Osteocyte (in vitro differentiated cells): ENCODE measurements at regions not wholly inside any gene's neighbourhood (a gene's known extent, or its start where the extent isn't known, plus 50 kb on each side); places are given as distances from the start of the nearest gene placed in this dataset.

Experiments
- DNase-seq: peaks from one replicate; pipeline ENCODE4 v3.0.0; 2021; ENCODE audit warnings: mixed read lengths; ENCODE audit not compliant: unreplicated experiment; ENCODE audit errors: extremely low spot score
- H3K27ac Mint-ChIP-seq: one replicate; pipeline ENCODE4 v1.8.0; 2021; ENCODE audit warnings: mild to moderate bottlenecking, mixed read lengths; ENCODE audit not compliant: unreplicated experiment
- H3K27me3 Mint-ChIP-seq: one replicate; pipeline ENCODE4 v1.8.0; 2021; ENCODE audit warnings: mixed read lengths; ENCODE audit not compliant: unreplicated experiment
- H3K36me3 Mint-ChIP-seq: one replicate; pipeline ENCODE4 v1.8.0; 2021; ENCODE audit warnings: mixed read lengths; ENCODE audit not compliant: unreplicated experiment
- H3K4me1 Mint-ChIP-seq: one replicate; pipeline ENCODE4 v1.8.0; 2021; ENCODE audit warnings: mixed read lengths; ENCODE audit not compliant: unreplicated experiment
- H3K4me3 Mint-ChIP-seq: one replicate; pipeline ENCODE4 v1.8.0; 2021; ENCODE audit warnings: mild to moderate bottlenecking, moderate library complexity, mixed read lengths; ENCODE audit not compliant: unreplicated experiment
- H3K9me3 Mint-ChIP-seq: one replicate; pipeline ENCODE4 v1.8.0; 2021; ENCODE audit warnings: mixed read lengths; ENCODE audit not compliant: unreplicated experiment
- TF ChIP-seq, protein P1 (sequence below): fragments of 200-600 bp; sonication (generic); IDR thresholded peaks from 2 replicates; pipeline ENCODE4 v1.5.0; 2021; ENCODE audit warnings: antibody characterized with exemption, mild to moderate bottlenecking, moderate library complexity

- no peak overlapping the region for H3K4me3 Mint-ChIP-seq
- H3K27ac Mint-ChIP-seq, result no peak overlapping the region
- DNase-seq, result no peak
- H3K4me1 Mint-ChIP-seq, result no peaks in the 10 kb centered on the region
- H3K27me3 Mint-ChIP-seq, result no peaks in the 10 kb centered on the region
- peaks cover 37% of the 10 kb centered on the region for H3K36me3 Mint-ChIP-seq
- TF ChIP-seq, protein P1, sequence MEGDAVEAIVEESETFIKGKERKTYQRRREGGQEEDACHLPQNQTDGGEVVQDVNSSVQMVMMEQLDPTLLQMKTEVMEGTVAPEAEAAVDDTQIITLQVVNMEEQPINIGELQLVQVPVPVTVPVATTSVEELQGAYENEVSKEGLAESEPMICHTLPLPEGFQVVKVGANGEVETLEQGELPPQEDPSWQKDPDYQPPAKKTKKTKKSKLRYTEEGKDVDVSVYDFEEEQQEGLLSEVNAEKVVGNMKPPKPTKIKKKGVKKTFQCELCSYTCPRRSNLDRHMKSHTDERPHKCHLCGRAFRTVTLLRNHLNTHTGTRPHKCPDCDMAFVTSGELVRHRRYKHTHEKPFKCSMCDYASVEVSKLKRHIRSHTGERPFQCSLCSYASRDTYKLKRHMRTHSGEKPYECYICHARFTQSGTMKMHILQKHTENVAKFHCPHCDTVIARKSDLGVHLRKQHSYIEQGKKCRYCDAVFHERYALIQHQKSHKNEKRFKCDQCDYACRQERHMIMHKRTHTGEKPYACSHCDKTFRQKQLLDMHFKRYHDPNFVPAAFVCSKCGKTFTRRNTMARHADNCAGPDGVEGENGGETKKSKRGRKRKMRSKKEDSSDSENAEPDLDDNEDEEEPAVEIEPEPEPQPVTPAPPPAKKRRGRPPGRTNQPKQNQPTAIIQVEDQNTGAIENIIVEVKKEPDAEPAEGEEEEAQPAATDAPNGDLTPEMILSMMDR, result no peak
- H3K9me3 Mint-ChIP-seq, result peaks cover 7% of the 10 kb centered on the region
Measured at GRCh38 chr7:130867039-130867438, 133.0 kb upstream of the KLF14 start.

GRCh38 chr7:130867581-130868136, 133.7 kb upstream of the KLF14 start:
- no peak for DNase-seq
- H3K27me3 Mint-ChIP-seq, result no peaks in the 10 kb centered on the region
- TF ChIP-seq, protein P1, result no peak

DNA sequence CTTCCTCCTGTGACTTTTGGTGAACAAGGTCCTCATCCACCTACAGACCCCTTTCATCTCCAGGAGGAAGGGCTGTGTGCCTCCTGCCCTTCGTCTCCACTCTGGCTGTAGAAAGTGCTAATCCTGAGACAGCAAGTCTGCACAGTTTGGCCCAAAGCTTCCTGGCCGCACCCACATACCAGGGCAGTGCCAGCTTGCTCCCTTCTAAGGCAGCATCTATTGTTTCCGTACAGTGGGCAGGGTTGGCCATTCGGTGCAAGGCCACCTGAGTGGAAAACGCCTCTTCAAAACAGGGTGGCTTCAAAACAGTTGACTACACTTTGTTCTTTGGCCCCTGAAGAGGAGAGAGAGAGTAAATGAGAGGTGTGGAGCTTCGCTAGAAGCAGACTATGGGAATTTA, 134.1 kb upstream of the KLF14 start:
- no peak for DNase-seq
- H3K36me3 Mint-ChIP-seq, result peaks cover 33% of the 10 kb centered on the region
- no peaks in the 10 kb centered on the region for H3K4me1 Mint-ChIP-seq
- no peaks in the 10 kb centered on the region for H3K9me3 Mint-ChIP-seq
- no peak overlapping the region for H3K4me3 Mint-ChIP-seq
- H3K27me3 Mint-ChIP-seq, result no peaks in the 10 kb centered on the region
- TF ChIP-seq, protein P1, result no peak
- no peak overlapping the region for H3K27ac Mint-ChIP-seq

More at GRCh38 chr7:130867581-130868136, 133.7 kb upstream of the KLF14 start:
- Mint-ChIP-seq H3K9me3 (peaks cover 3% of the 10 kb centered on the region), H3K4me3 (no peak overlapping the region), H3K4me1 (no peaks in the 10 kb centered on the region), H3K36me3 (peaks cover 37% of the 10 kb centered on the region), H3K27ac (no peak overlapping the region)

DNA sequence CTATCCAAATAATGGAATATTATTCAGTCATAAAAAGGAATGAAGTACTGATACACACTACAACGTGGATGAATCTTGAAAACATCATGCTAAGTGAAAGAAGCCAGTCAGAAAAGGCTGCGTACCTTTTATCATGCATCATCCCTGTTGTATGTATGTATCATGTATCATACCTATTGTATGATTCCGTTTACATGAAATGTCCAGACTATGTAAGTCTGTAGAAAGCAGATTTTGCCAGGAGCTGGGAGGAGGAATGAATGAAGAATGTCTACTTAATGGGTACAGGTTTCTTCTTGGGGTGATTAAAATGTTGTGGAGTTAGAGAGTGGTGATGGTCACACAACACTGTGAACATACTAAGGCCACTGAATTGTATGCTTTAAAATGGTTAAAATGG, 135.9 kb upstream of the KLF14 start:
- Mint-ChIP-seq H3K9me3 (no peaks in the 10 kb centered on the region), H3K27me3 (no peaks in the 10 kb centered on the region), H3K27ac (no peak overlapping the region), H3K4me1 (peaks cover 6% of the 10 kb centered on the region), H3K36me3 (peaks cover 38% of the 10 kb centered on the region), H3K4me3 (no peak overlapping the region)
- TF ChIP-seq, protein P1, result no peak
- no peak for DNase-seq

DNA sequence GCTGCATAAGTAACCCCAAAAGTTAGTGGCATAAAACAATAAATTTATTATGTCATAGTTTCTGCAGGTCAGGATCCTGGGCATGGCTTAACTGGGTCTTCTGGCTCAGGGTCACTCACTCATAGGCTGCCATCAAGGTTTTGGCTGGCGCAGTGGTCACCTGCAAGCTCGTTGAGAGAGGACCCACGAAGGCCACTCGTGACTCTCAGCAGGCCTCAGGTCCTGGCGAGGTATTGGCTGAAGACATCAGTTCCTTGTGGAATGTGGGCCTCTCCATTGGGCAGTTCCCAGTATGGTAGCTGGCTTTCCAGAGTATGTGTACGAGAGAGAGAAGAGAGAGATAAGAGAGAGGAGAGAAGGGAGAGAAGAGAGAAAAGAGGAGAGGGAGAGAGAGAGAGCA, 138.3 kb upstream of the KLF14 start:
- H3K9me3 Mint-ChIP-seq, result no peaks in the 10 kb centered on the region
- no peak overlapping the region for H3K4me3 Mint-ChIP-seq
- peak overlapping the region; percentile 35 for H3K27ac Mint-ChIP-seq
- H3K27me3 Mint-ChIP-seq, result no peaks in the 10 kb centered on the region
- H3K4me1 Mint-ChIP-seq, result peaks cover 16% of the 10 kb centered on the region
- TF ChIP-seq, protein P1, result no peak
- no peak for DNase-seq
- H3K36me3 Mint-ChIP-seq, result peaks cover 36% of the 10 kb centered on the region
